GM12891 (cell line): ENCODE measurements at regions not wholly inside any gene's neighbourhood (a gene's known extent, or its start where the extent isn't known, plus 50 kb on each side); places are given as distances from the start of the nearest gene placed in this dataset.

Experiments
- POLR2AphosphoS5 ChIP-seq: IDR thresholded peaks from 2 replicates; pipeline ENCODE4 v1.6.1; 2011; ENCODE audit warnings: low read depth, low read length, control low read depth
- POU2F2 ChIP-seq: IDR thresholded peaks from 2 replicates; pipeline ENCODE4 v1.6.1; 2011; ENCODE audit warnings: low read depth, mild to moderate bottlenecking, control low read depth, low read length, moderate library complexity

DNA sequence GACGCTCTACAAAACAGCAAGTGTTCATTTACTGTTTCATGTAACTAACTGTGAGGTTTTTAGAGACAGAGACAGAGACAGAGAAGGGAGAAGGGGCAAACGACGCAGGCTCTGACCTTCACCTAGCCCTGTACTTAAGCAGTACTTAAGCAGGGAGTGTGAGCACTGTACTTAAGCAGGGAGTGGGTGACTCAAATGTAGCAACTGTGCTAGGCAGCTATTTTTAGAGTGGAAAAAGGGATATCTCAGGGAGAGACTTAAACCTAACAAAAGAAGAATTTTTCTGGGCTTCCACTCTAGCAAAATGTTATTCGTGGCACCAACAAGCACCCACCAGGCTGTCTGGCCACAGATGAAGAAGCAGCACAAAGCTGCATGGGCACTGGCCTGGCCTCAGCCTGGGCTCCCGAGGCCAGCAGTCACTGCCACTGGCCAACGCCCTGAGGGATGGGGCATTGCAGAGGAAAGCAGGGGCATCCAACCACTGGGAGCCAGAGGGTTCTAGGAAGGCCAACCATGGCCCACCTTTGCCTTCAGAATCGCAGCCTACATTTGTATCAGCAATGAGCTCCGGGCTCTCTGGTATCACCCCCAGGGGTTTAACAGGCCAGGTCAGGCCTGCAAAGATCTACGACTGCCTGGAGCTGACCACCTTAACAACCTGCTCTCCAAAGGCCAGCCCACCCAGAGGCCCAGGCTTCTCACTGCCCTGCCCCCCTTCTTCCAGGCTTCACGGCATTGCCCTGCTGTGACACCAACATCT is 154.3 kb downstream of the TTC32 start:
- TF ChIP-seq POU2F2 (no peak), POLR2AphosphoS5 (no peak)
